GM18508 (cell line): ENCODE measurements at regions not wholly inside any gene's neighbourhood (a gene's known extent, or its start where the extent isn't known, plus 50 kb on each side); places are given as distances from the start of the nearest gene placed in this dataset.

Experiments
- ATAC-seq: cut with Tn5 transposase; IDR thresholded peaks from one replicate; pipeline ENCODE4 v1.9.1; 2021; ENCODE audit warnings: moderate number of reproducible peaks; ENCODE audit not compliant: insufficient read depth, unreplicated experiment

DNA sequence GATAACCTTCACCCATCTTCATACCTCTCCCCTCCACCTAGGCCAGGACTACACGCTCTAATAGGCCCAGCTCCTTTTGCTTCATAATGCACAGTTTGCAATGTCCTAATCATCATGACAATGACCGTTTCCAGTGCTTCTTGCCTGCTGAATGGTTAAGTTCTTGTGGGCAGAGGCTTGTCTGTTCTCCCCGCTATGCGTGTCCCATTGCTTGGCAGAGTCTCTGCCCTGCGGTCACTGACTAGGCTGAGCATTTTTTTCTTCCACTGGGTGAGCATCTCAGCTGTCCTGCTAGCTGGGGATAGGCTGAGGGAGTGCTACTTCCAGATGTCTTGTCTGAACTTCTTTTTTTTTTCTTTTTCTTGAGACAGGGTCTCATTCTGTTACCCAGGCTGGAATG is 314.7 kb downstream of the UQCRFS1 start:
- ATAC-seq = no peak

DNA sequence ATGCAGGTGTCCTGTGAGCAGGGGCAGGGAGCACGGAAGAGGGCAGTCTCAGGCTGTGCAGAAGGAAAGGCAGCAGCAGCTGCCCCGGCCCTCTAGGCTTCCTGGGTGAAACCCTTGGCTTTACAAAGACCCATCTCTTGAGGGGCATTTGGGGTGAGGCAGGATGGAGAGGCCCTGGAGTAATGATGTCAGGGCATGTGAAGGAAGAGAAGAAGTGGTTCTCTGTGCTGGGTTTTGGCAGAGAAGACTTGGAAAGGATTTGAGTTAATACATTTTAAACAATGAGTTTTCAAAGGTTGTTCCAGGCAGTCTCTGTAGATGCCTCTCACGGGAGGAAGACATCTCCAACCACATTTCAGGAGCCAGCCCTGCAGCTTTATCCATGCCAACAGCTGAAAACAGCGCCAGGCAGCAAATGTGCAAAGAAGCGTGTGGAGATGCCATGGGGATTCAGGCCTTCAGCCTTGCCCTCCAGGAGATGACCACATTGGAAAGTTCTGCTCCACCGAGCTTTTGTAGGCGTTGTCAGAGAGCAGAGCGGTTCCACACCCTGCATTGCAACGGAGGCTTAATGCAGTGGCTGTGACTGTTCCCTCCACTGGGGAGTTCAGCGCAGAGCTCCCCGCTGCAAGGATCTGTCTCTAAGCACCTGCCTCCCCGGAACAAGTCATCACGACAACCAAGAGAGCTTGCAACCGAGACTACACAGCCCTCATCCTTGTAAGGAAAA is 322.8 kb downstream of the UQCRFS1 start:
- no peak for ATAC-seq

DNA sequence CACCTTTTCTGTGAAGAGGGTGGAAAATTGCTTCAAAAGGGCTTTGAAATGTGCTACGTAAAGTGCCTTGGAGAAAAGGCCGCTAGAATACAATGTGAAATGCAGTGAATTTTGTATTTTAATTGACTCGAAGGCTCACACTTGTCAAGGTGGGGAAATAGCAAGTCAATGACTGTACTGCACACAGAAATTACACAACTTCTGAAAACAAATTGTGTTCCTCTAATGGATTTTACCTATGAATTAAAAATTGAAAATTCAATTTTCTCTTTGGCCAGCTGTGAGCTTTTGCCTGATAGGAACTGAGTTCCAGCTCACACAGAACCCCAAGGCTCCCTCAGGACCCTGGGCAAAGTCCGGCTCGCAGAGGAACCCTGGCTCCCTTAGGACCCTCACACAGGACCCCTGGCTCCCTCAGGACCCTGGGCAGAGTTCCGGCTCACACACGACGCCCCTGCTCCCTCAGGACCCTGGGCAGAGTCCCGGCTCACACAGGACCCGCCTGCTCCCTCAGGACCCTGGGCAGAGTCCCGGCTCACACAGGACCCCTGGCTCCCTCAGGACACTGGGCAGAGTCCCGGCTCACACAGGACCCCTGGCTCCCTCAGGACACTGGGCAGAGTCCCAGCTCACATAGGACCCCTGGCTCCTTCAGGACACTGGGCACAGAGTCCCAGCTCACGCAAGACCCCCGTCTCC is 324.9 kb downstream of the UQCRFS1 start:
- no peak for ATAC-seq

DNA sequence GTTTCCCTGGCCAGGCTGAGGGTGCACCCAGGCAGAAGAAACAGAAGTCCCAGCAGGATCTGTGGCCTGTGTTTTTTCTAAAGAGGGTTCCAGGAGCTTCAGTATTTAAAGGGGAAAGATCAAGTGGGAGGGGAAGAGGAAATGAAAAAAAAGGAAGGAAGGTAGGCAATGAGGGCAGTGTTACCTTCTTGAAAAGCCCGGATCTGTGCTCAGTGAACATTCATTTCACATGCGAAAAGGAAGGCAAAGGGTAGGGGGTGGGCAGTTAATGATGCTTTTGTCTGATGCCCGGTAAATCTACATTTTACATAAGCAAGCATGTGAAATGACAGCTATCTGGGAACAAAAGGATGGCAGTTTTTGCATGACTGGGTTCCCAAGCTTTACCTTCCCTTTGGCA is 326.2 kb downstream of the UQCRFS1 start:
- ATAC-seq = no peak

DNA sequence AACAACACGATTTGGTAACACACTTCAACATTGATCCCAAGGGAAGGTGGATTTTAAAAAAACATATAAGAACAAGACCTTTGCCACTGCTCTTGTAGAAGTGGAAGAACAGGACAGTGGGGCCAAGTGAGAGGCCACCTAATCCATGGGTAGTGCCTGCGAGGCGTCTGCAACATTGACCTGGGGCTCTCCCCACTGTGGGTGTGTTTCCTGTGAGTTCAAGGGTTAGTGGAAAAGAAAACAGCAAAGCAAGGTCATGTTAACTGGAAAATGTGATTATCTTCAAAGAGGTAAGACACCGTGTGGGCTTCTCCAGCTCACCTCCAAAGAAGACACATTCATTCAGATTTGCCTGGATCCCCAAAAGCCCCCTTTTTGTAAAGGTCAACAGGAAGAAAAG is 327.0 kb downstream of the UQCRFS1 start:
- no peak for ATAC-seq

DNA sequence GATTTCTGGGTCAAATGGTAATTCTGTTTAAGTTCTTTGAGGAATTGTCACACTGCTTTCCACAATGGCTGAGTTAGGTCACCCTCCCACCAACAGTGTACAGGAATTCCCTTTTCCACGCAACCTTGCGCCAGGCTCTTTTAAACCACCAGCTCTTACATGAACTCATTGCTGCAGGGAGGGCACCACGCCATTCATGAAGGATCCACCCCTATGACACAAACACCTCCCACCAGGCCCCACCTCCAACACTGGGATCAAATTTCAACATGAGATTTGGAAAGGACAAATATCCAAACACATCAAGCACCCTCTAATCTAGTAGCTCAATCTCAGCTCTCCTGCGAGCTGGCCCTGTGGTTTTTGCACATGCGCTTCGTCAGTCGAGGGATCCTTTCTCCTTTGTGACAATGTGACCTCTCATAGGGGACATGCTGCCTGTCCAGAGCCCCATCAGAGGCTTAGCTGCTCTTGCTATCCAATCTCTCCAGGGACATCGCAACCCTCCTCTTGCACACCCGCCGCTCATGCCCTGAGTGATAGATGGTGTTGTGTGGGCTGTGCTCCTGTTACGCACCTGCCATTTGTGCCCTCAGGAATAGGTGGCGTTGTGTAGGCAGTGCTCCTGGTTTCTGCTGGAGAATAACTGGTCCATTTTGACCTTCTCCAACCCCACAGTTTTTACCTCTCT is 328.0 kb downstream of the UQCRFS1 start:
- no peak for ATAC-seq

DNA sequence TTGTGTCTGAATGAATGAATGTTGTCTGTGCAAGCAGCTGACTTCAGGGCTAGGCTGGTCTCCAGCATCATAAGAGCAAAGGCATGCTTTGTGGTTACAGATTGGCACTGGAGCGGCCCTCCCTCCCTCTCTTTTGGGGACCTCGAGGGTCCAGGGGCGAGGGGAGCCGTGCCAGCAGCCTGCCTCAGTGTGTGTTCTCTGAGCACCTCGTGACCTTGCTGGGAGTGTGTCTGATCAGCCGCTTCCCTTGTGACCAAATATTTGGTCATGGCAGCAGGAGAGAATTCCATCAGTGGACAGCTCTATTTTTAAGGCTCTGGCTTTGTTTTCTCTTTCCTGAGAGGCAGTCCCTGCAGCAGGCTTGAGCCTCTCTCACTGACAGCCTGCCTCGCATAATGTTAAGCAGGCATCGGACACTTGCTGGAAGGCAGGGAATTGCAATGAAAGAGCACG is 329.7 kb downstream of the UQCRFS1 start:
- no peak for ATAC-seq

DNA sequence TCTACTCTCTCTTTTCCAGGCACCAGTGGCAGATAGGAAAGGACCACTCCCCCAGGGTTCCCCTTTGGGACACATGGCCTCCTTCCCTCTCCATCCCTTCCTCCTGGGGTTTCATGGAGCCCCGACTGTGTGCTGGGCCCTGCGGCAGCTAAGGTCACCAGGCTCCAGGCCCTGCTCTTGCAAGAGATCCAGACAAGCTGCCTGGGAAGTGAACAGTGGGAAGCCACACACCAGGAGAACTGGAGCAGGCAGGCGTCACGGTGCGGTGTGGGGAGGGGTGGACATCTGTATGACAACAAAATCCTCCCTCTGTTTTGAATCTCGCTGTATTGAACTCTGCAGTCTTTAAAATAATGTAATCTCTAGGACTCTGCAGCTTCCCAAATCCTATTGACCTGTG is 330.1 kb downstream of the UQCRFS1 start:
- no peak for ATAC-seq

DNA sequence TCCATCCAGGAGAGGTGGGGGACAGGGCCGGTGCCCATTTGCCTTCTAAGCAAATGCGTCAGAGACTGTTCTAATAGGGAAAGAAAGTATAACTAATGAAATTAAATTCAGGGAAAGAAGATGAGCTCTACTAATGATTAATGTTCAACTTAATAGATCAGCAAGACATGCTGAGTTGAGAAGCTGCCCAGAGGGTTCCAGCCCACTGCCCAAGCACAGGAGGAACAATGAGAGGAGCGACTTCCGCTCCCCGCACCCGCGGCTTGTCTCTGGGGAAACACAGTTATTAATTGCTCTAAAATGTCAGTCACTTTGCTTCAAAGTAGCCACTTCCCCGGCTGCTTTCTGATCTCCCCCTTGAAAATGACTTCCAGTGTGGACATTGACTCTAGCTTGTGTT is 331.3 kb downstream of the UQCRFS1 start:
- no peak for ATAC-seq

DNA sequence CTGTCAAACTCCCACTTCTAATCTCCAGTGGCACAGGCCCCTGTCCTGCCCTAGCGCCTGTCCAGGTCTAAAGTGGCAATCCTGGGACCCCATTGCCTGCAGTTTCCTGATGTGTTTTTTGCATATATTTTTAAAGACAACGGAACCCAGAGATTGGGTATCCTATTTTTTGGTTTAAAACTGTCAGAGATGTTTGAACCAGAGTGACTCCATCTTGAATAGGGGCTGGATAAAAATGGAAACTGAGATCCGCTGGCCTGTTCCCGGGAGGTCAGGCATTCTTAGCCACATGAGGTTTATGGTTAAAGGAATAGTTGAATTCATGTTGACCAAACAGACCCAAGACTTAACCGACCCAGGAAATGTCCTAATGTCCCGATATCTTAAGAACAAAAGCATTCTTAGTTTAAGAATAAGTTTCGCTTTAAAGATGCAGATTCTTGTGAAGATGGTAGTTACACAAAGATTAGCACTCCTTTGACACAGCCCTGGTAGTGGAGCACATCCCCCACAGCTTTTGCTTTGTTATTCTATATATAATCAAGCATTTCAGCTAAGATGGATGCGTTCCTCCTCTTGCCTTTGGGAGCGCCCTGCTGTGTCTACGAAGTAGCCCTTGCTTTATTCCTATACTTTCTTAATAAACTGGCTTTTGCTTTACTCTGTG is 332.1 kb downstream of the UQCRFS1 start:
- ATAC-seq = no peak

DNA sequence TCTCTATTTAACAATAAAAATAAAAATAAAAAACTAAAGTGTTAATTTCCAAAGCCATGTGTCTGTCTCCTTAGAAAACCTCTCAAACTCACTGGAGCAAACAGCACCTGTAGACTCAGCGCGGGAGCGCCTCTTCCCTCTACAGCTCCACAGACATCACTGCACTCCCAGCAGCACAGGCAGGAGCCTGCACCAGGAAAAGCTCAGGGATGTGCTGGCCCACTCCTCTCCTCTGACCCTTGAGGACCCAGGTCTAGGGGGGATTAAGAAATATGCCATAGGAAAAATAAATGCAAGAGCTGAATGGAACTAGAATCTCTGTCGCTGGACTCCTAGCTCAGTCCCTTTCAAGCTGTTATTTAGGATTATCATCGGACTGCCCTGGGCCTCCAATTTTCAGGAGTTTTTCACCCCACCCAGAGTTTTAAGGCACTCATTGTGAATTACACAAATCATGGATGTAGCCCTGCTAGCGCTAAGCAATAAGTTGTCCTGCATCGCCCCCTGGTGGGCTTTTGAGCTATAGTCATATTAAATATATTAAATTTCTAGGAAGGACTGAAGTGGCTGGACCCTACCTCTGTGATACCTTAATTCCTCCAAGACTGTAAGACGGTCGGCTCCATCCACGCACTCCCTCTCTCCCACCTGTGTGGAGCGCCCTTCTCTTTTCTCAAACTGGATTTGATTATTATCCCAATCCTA is 333.9 kb downstream of the UQCRFS1 start:
- no peak for ATAC-seq

DNA sequence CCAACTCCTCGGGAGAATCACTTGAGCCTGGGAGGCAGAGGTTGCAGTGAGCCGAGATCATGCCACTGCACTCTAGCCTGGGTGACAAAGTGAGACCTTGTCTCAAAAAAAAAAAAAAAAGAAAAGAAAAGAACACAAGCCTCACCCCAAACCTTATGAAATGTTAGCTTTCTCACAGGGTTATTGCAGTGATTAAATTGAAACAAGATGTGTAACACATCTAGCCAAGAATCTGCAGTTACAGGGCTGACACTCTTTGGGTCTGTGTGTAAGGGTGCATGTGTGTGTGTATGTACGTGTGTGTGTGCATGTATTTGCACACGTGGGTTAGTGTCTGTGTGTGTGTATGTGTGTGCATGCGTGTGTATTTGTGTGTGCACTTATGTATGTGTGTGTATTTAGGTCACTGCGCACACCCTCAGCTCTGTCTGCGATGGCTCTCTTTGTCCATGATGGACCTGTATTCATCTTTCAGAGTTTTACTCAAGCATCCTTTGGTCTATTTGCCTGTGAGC is 336.3 kb downstream of the UQCRFS1 start:
- ATAC-seq = no peak

DNA sequence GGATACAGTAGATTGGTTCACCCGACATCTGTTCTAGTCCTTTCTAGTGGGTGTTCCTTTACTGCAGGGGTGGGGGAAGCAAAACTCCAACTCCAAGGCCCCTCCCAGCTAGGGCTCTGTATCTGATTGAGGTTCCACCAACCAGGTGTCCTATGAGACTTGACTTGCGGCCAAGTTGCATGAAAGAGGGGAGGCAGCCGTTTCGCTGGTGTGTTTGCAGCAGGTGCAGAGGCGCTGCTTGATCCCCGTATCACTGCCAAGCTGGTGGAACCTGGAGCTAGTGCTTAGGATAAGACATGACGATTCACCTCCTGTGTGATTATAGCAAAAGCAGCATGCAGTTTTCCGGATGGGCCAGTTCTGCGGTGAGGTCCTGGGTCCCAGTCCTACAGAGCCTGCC is 338.2 kb downstream of the UQCRFS1 start:
- ATAC-seq = no peak

DNA sequence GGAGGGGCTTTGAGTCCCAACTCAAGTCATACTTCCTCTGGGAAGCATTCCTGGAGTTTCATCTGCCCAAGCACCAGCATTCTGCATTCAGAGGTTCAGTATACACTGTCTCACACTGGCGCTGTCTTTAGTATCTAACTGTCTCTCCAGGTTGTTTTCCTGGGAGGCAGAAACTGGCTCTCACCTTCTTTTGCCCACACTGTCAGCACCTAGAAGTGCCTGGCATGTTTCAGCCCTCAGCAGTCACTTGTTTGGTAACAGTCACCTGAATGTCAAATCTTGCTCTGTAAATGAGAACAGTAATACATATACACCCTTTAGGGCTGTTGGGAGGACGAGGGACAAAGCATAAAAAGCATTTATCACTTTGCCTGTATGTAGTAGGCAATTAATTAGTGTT is 339.6 kb downstream of the UQCRFS1 start:
- ATAC-seq = no peak

DNA sequence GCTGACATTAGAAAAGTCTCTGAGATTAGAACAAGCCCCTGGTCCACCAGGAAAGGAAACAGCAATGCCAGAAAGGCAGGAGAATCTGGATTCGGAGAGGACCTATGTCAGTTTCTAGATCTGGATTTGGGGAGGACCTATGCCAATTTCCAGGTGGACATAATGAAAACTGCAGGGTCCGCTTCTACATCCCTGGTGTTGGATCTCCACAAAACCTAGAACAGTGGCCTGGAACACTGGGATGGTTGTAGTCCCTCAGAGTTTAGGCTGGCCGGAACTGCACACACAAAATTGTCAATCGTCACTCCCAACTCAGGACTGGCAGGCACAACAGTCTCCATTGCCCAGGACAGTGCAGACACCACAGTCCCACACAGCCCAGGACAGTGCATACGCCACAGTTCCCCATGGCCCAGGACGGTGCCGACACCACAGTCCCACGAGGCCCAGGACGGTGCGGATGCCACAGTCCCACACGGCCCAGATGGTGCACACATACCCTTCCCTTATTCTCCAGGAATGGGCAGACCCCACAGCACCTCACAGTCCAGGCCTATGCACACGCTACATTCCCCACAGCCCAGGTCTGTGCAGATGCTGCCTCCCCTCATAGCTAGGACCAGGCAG is 341.7 kb downstream of the UQCRFS1 start:
- ATAC-seq = no peak

DNA sequence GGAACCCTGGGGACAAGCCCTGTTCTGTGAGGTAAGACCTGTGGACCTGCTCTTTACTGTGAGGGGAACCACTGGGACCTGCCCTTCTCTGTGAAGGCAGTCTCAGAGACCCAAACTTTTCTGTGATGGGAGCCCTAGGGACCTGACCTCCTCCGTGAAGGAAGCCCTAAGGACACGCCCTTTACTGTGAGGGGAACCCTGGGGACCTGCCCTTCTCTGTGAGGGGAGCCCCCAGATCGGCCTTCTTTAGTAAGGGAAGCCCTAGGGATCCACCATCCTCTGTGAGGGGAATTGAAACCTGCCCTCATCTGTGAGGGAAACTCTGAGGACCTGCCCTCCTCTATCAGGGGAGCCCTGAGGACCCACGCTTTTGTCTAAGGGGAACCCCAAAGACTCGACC is 343.5 kb downstream of the UQCRFS1 start:
- no peak for ATAC-seq

DNA sequence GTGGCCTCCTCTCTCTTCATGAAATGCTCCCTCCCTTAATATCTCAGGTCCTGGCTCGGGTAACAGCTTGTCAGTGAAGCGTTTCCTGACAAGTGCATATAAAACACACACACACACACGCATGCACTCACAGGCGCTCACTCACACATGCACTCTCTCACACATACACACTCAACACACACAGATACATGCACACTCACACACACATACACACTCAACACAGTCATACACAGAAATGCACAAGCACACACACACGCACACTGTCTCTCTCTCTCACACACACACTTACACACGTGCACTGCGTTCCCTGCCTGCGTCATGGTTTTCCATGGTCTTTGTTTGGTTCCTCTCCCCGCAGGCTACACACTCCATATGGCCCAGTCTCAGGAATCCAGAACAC is 344.1 kb downstream of the UQCRFS1 start:
- no peak for ATAC-seq

DNA sequence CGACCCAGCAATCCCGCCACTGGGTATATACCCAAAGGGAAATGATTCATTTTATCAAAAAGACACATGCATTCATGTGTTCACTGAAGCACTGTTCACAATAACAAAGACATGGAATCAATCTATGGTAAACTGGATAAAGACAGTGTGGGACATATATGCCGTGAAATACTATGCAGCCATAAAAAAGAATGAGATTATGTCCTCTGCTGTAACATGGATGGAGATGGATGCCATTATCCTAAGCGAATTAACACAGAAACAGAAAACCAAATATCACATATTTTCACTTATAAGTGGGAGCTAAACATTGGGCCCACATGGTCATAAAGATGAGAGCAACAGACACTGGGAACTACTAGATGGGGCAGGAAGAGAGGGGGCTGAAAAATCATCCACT is 345.0 kb downstream of the UQCRFS1 start:
- no peak for ATAC-seq

DNA sequence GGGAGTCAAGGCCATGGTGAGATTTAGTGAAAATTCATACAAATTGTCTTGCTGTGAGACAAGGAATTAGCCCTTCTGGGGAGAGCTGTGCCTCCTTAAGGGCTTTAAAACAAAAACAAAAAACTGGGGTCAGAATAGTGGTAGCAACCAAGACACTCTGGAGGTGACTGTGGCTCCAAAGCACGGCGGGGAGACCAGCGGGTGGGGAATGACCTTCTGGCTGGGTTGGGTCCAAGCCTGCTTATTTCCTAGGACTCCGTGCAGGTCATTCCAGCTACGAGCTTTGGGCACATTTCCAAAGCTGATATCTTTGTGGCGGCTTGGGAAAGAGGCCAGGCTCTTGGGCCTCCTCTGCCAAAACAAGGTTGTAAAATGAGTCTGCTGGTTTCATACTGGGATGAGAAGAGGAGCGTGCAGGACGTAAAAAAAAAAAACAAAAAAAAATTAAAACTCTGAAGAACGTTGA is 348.3 kb downstream of the UQCRFS1 start:
- ATAC-seq = no peak
